GM12878 (cell line): ENCODE measurements at regions not wholly inside any gene's neighbourhood (a gene's known extent, or its start where the extent isn't known, plus 50 kb on each side); places are given as distances from the start of the nearest gene placed in this dataset.

Source experiments
- ATAC-seq: fragments of 200-7000 bp; cut with Tn5 transposase; 3 replicates; pipeline ENCODE4 v1.9.1; 2020; ENCODE audit warnings: mild to moderate bottlenecking, moderate library complexity
- BruUV-seq: library from RNA; stranded (reverse); fragments of 400-500 nt; replicated peaks from 2 replicates; lab custom pipeline; 2021; lab: Mats Ljungman, UMichigan
- CTCF ChIA-PET: fragments of 300-600 bp; sonication (Branson Sonifier 250); formaldehyde crosslinking; extraction: SDS; loops from one replicate; lab custom pipeline; 2021; ENCODE audit warnings: inconsistent platforms; lab: Yijun Ruan, JAX
- POLR2A ChIA-PET: fragments of 350-600 bp; formaldehyde crosslinking; extraction: SDS; loops from one replicate; lab custom pipeline; 2021; ENCODE audit warnings: inconsistent platforms; lab: Charles Lee
- RAD21 ChIA-PET: fragments of 300-600 bp; sonication (Branson Sonifier 250); formaldehyde crosslinking; loops from one replicate; lab custom pipeline; 2023; ENCODE audit warnings: antibody characterized with exemption; ENCODE audit not compliant: unreplicated experiment; lab: Charles Lee
- SMC1A ChIA-PET: fragments of 300-600 bp; sonication (Branson Sonifier 250); formaldehyde crosslinking; loops from one replicate; lab custom pipeline; 2023; ENCODE audit not compliant: unreplicated experiment, uncharacterized antibody; lab: Charles Lee
- DNase-seq: peaks from one replicate; pipeline ENCODE4 v3.0.0-alpha.2; 2011; ENCODE audit warnings: low read depth, low spot score
- FAIRE-seq: peaks from 3 replicates; lab custom pipeline; 2011; peaks lifted over from hg19 to GRCh38; lab: Jason Lieb, UNC
- H2AFZ ChIP-seq: 2 replicates; pipeline ENCODE4 v1.6.0; 2011; ENCODE audit warnings: low read depth, low read length, control low read depth; ENCODE audit not compliant: control insufficient read depth
- H3K27ac ChIP-seq: 2 replicates; pipeline ENCODE4 v1.5.1; 2011; ENCODE audit warnings: control low read depth; ENCODE audit not compliant: control insufficient read depth, insufficient read depth
- H3K27me3 ChIP-seq, 2 experiments: replicated peaks in 1 of 2; 2 replicates each; pipeline versions ENCODE4 v1.6.0 to v1.6.1; 2011; ENCODE audit warnings: low read length in 1 of 2; ENCODE audit not compliant: control insufficient read depth in 2 of 2, insufficient read depth in 2 of 2
- H3K36me3 ChIP-seq, 2 experiments: 2 replicates each; pipeline ENCODE4 v1.5.1; 2011; ENCODE audit warnings: low read length in 1 of 2; ENCODE audit not compliant: control insufficient read depth in 2 of 2, insufficient read depth in 2 of 2
- H3K4me1 ChIP-seq: 2 replicates; pipeline ENCODE4 v1.6.1; 2011; ENCODE audit warnings: mild to moderate bottlenecking, low read length, moderate library complexity, mixed read lengths; ENCODE audit not compliant: control insufficient read depth, insufficient read depth
- H3K4me2 ChIP-seq: 2 replicates; pipeline ENCODE4 v1.6.0; 2011; ENCODE audit warnings: control low read depth; ENCODE audit not compliant: control insufficient read depth, insufficient read depth
- H3K4me3 ChIP-seq: fragments of 200-600 bp; sonication (generic); 2 replicates; pipeline ENCODE4 v1.5.1; 2016
- H3K79me2 ChIP-seq: 2 replicates; pipeline ENCODE4 v1.6.0; 2011; ENCODE audit warnings: low read length; ENCODE audit not compliant: control insufficient read depth, insufficient read depth
- H3K9ac ChIP-seq: 2 replicates; pipeline ENCODE4 v1.8.0; 2011; ENCODE audit warnings: low read length, control low read depth, mixed read lengths; ENCODE audit not compliant: control insufficient read depth, insufficient read depth
- H3K9me3 ChIP-seq: replicated peaks from 3 replicates; pipeline ENCODE4 v1.5.1; 2011; ENCODE audit warnings: mild to moderate bottlenecking, low read length; ENCODE audit not compliant: control insufficient read depth, insufficient read depth
- H4K20me1 ChIP-seq: 2 replicates; pipeline ENCODE4 v1.6.0; 2011; ENCODE audit not compliant: control insufficient read depth, insufficient read depth
- CBX3 ChIP-seq: fragments of 200-600 bp; sonication (generic); IDR thresholded peaks from 2 replicates; pipeline ENCODE4 v1.6.1; 2016; ENCODE audit warnings: low read depth, borderline replicate concordance
- CHD1 ChIP-seq: IDR thresholded peaks from 2 replicates; pipeline ENCODE4 v1.6.1; 2012; ENCODE audit warnings: low read depth, low read length, improper control_type of control experiment
- E4F1 ChIP-seq: fragments of 450-650 bp; IDR thresholded peaks from 2 replicates; pipeline ENCODE4 v1.6.1; 2018; ENCODE audit warnings: borderline replicate concordance, mild to moderate bottlenecking; ENCODE audit not compliant: partially characterized antibody
- FOXK2 ChIP-seq: fragments of 450-650 bp; IDR thresholded peaks from 2 replicates; pipeline ENCODE4 v1.6.1; 2017; ENCODE audit warnings: mild to moderate bottlenecking, moderate library complexity
- HDGF ChIP-seq: fragments of 450-650 bp; IDR thresholded peaks from 2 replicates; pipeline ENCODE4 v1.6.1; 2016; ENCODE audit warnings: antibody characterized with exemption
- JUND ChIP-seq: IDR thresholded peaks from 2 replicates; pipeline ENCODE4 v1.6.1; 2012; ENCODE audit warnings: low read depth, mild to moderate bottlenecking, low read length, improper control_type of control experiment, moderate library complexity
- MEF2A ChIP-seq: IDR thresholded peaks from 2 replicates; pipeline ENCODE4 v1.6.1; 2011; ENCODE audit warnings: low read depth, mild to moderate bottlenecking, low read length, moderate library complexity; ENCODE audit not compliant: insufficient read depth
- MTA3 ChIP-seq: IDR thresholded peaks from 2 replicates; pipeline ENCODE4 v1.6.1; 2012; ENCODE audit warnings: low read length, inconsistent platforms, borderline replicate concordance
- NFYB ChIP-seq: IDR thresholded peaks from 2 replicates; pipeline ENCODE4 v1.6.1; 2011; ENCODE audit warnings: low read depth, mild to moderate bottlenecking, low read length, improper control_type of control experiment, moderate library complexity; ENCODE audit not compliant: insufficient read depth
- POU2F2 ChIP-seq: IDR thresholded peaks from 3 replicates; pipeline ENCODE4 v1.6.1; 2011; ENCODE audit warnings: low read depth, mild to moderate bottlenecking, low read length, borderline replicate concordance
- RAD51 ChIP-seq: fragments of 450-650 bp; IDR thresholded peaks from 2 replicates; pipeline ENCODE4 v1.6.1; 2016; ENCODE audit warnings: moderate library complexity, mild to moderate bottlenecking, inconsistent platforms
- SREBF2 ChIP-seq: IDR thresholded peaks from 2 replicates; pipeline ENCODE4 v1.6.1; 2012; ENCODE audit warnings: mild to moderate bottlenecking, low read length
- TAF1 ChIP-seq: IDR thresholded peaks from 2 replicates; pipeline ENCODE4 v1.6.1; 2011; ENCODE audit warnings: mild to moderate bottlenecking, low read depth, low read length, borderline replicate concordance
- USF2 ChIP-seq: IDR thresholded peaks from 2 replicates; pipeline ENCODE4 v1.6.1; 2011; ENCODE audit warnings: low read depth, low read length, improper control_type of control experiment, borderline replicate concordance
- YY1 ChIP-seq: IDR thresholded peaks from 2 replicates; pipeline ENCODE4 v1.6.1; 2011; ENCODE audit warnings: low read depth, mild to moderate bottlenecking, low read length
- WGBS: methylation state at CpG from one replicate; pipeline ENCODE4 v1.1.6; 2016; ENCODE audit warnings: low lambda C conversion rate; ENCODE audit not compliant: insufficient replicate concordance, insufficient coverage; ENCODE audit errors: missing lambda C conversion rate; 5-methylcytosine and 5-hydroxymethylcytosine counted together
- in situ Hi-C: fragments of 300-500 bp; cut with MboI; formaldehyde crosslinking; loops from 9 replicates; pipeline ENCODE4 v1.14.3; 2018; ENCODE audit warnings: mixed read lengths
- intact Hi-C: fragments of 100-400 bp; cut with micrococcal nuclease; formaldehyde crosslinking; loops from one replicate; pipeline ENCODE4 v1.14.2; 2022; ENCODE audit not compliant: unreplicated experiment

- SMC1A ChIA-PET, result interaction anchor here (0.7 to 0.9 kb wide), 2 partner anchors 15 to 585 kb away, joined by 3 to 4 read pairs; no protein-coding TSS in a partner anchor
Measured at GRCh38 chr6:134734312-134734869, 215.5 kb downstream of the ALDH8A1 start.

GRCh38 chr6:134733801-134734200 lies 216.1 kb downstream of the ALDH8A1 start:
- intact Hi-C loops (no loop called here), in situ Hi-C loops (no loop called here)
- ChIA-PET SMC1A (interaction anchor here (0.7 to 0.9 kb wide), 2 partner anchors 14 to 584 kb away, joined by 3 to 4 read pairs; no protein-coding TSS in a partner anchor), POLR2A (no interaction called here), CTCF (interaction anchor here (1.3 kb wide), 1 partner anchor 207 kb away, joined by 4 read pairs; no protein-coding TSS in a partner anchor), RAD21 (no interaction called here)
- FAIRE-seq, result no peak
- DNase-seq, result no peak
- no peaks in the 10 kb centered on the region for H3K79me2 ChIP-seq
- no peak overlapping the region for H3K9ac ChIP-seq
- no peak for ATAC-seq
- H2AFZ ChIP-seq, result no peak overlapping the region
- no peaks in the 10 kb centered on the region for H3K9me3 ChIP-seq
- no peak overlapping the region for H3K27ac ChIP-seq
- 96% methylated on average over 1 of the region's 1 CpG for WGBS
- H3K4me2 ChIP-seq, result no peak overlapping the region
- H3K36me3 ChIP-seq, result no peaks in the 10 kb centered on the region
- H3K4me3 ChIP-seq, result no peak overlapping the region
- BruUV-seq, result no TSS peak
- no peaks in the 10 kb centered on the region; a peak in 2 of 4 replicates for H3K27me3 ChIP-seq
- H3K4me1 ChIP-seq, result no peaks in the 10 kb centered on the region
- H4K20me1 ChIP-seq, result no peaks in the 10 kb centered on the region
- TF ChIP-seq CBX3 (no peak), SREBF2 (no peak), MEF2A (no peak), POU2F2 (no peak), NFYB (no peak), FOXK2 (no peak), CHD1 (no peak), E4F1 (no peak), HDGF (no peak), RAD51 (no peak), TAF1 (no peak)

More at GRCh38 chr6:134734312-134734869, 215.5 kb downstream of the ALDH8A1 start:
- BruUV-seq, result no TSS peak
- H3K4me3 ChIP-seq, result no peak overlapping the region
- POLR2A ChIA-PET, result no interaction called here
- no peak for FAIRE-seq
- no peaks in the 10 kb centered on the region for H4K20me1 ChIP-seq
- intact Hi-C loops (no loop called here), in situ Hi-C loops (no loop called here)
- no peak for ATAC-seq
- H3K4me1 ChIP-seq, result no peaks in the 10 kb centered on the region
- TF ChIP-seq MTA3, result no peak
- no peak for TF ChIP-seq USF2
- no peak for TF ChIP-seq YY1
- no peak for TF ChIP-seq JUND
- H3K27me3 ChIP-seq, result peaks cover 0 to 4% of the 10 kb centered on the region in 2 experiments; a peak in 2 of 4 replicates
- no peak overlapping the region for H2AFZ ChIP-seq
- H3K9ac ChIP-seq, result no peak overlapping the region
- CTCF ChIA-PET, result interaction anchor here (1.3 kb wide), 1 partner anchor 207 kb away, joined by 4 read pairs; no protein-coding TSS in a partner anchor
- no peaks in the 10 kb centered on the region for H3K9me3 ChIP-seq
- RAD21 ChIA-PET, result no interaction called here
- no peak overlapping the region for H3K4me2 ChIP-seq
- no peaks in the 10 kb centered on the region for H3K79me2 ChIP-seq
- H3K36me3 ChIP-seq, result no peaks in the 10 kb centered on the region
- DNase-seq, result no peak
- H3K27ac ChIP-seq, result no peak overlapping the region
- WGBS, result 40% methylated on average over 6 of the region's 6 CpGs
